ENCODE measurements at regions not wholly inside any gene's neighbourhood (a gene's known extent, or its start where the extent isn't known, plus 50 kb on each side); places are given as distances from the start of the nearest gene placed in this dataset.

- no TSS peak for BruUV-seq (replicated peaks)
- no peak overlapping the region for H3K4me3 ChIP-seq (replicated peaks in 1 of 3; ENCODE audit: insufficient read depth in 1 of 3, low read depth in 2 of 3, low read length in 3 of 3)
- no peak for FAIRE-seq
- DNase-seq (ENCODE audit: low spot score) = no peak
- H3K79me2 ChIP-seq (ENCODE audit: insufficient read depth, low read length) = no peaks in the 10 kb centered on the region
- ATAC-seq = no peak
- TF ChIP-seq FLYWCH1 (CRISPR knock-in tag; IDR thresholded peaks at IDR 0.05) (no peak), ARNT (IDR thresholded peaks at IDR 0.05) (no peak), ZNF749 (CRISPR knock-in tag; IDR thresholded peaks at IDR 0.05; ENCODE audit: borderline replicate concordance) (no peak), RBM39 (IDR thresholded peaks at IDR 0.05; ENCODE audit: low read depth, low read length, poor library complexity, severe bottlenecking) (no peak), BCLAF1 (IDR thresholded peaks at IDR 0.05) (no peak), MYC (CRISPR knock-in tag; IDR thresholded peaks at IDR 0.05; ENCODE audit: borderline replicate concordance) (no peak)
- no peaks in the 10 kb centered on the region for H3K36me3 ChIP-seq (replicated peaks in 1 of 2; ENCODE audit: control insufficient read depth in 1 of 2, insufficient read depth in 2 of 2, low read length in 2 of 2)
- no peak overlapping the region for H3K4me2 ChIP-seq (ENCODE audit: low read depth, low read length)
- H3K27me3 ChIP-seq (ENCODE audit: control insufficient read depth in 1 of 2, insufficient read depth in 2 of 2, low read length in 2 of 2) = no peaks in the 10 kb centered on the region
- no peak overlapping the region for H3K27ac ChIP-seq (ENCODE audit: extremely low read length, insufficient read depth, low read length)
- 24% methylated on average over 2 of the region's 2 CpGs for WGBS (ENCODE audit: low lambda C conversion rate)
- H3K9me3 ChIP-seq (ENCODE audit: low read length) = no peaks in the 10 kb centered on the region
- peaks cover 13% of the 10 kb centered on the region for H3K4me1 ChIP-seq (ENCODE audit: insufficient read depth, low read length)
- in situ Hi-C loops (cut with HindIII; ENCODE audit: extremely low pct_ligation_motif_present, low pct_unique_long_range_greater_than_20kb) = no loop called here
- no peak overlapping the region for H2AFZ ChIP-seq (ENCODE audit: low read length)
- CTCF ChIA-PET (ENCODE audit: low intra/inter-chr PET ratio, low total read pairs) = no interaction called here
- no peaks in the 10 kb centered on the region for H4K20me1 ChIP-seq (ENCODE audit: insufficient read depth, low read length)
- H3K9ac ChIP-seq (ENCODE audit: insufficient read depth, low read depth, low read length) = no peak overlapping the region
- POLR2A ChIA-PET = no interaction called here
- intact Hi-C loops (cut with micrococcal nuclease; ENCODE audit: unreplicated experiment) = no loop called here
Observed at GRCh38 chr12:14281539-14281938, 83.9 kb upstream of the ATF7IP start.

All from HepG2 (cell line).